Lower leg skin (tissue), 4 donors: ENCODE measurements at regions not wholly inside any gene's neighbourhood (a gene's known extent, or its start where the extent isn't known, plus 50 kb on each side); places are given as distances from the start of the nearest gene placed in this dataset.

Experiments used
- DNase-seq, 2 donors: peaks; one replicate each; pipeline ENCODE4 v3.0.0-alpha.2; 2019; ENCODE audit warnings: low spot score in 2 of 2
- H3K4me3 ChIP-seq: fragments of 200-600 bp; sonication (generic); 2 replicates; pipeline ENCODE4 v1.5.1; 2017; ENCODE audit warnings: mild to moderate bottlenecking, low read depth; ENCODE audit not compliant: poor library complexity, severe bottlenecking
- CTCF ChIP-seq, 3 donors: fragments of 450-650 bp; IDR thresholded peaks; one replicate each; pipeline ENCODE4 v1.5.1; 2016; ENCODE audit warnings: antibody characterized with exemption in 3 of 3, mild to moderate bottlenecking in 3 of 3, moderate library complexity in 2 of 3
- POLR2A ChIP-seq, 2 donors: fragments of 450-650 bp; IDR thresholded peaks; one replicate each; pipeline ENCODE4 v1.6.1; 2016 to 2017; ENCODE audit warnings: antibody characterized with exemption in 2 of 2, mild to moderate bottlenecking in 1 of 2, moderate library complexity in 1 of 2
- WGBS, 2 donors: methylation state at CpG; one replicate each; pipeline ENCODE4 v1.1.5; 2018; 5-methylcytosine and 5-hydroxymethylcytosine counted together
- intact Hi-C: fragments of 100-400 bp; cut with DNase I; formaldehyde crosslinking; loops from one replicate; pipeline ENCODE4 v1.15.0; 2023; ENCODE audit warnings: low total_unique reads

- no peak for DNase-seq
- intact Hi-C loops: no loop called here
Observed at GRCh38 chr20:6956574-6956973, 189.1 kb downstream of the BMP2 start.

GRCh38 chr20:6959900-6960312 lies 192.4 kb downstream of the BMP2 start:
- WGBS, 2 donors: 41 to 44% methylated on average over 3 of the region's 3 CpGs

More at GRCh38 chr20:6956574-6956973, 189.1 kb downstream of the BMP2 start:
- TF ChIP-seq CTCF (IDR thresholded peaks at IDR 0.05) (no peak), POLR2A (IDR thresholded peaks at IDR 0.05) (no peak)
- H3K4me3 ChIP-seq: no peak overlapping the region
- WGBS, 2 donors: 54 to 64% methylated on average over 5 of the region's 5 CpGs

GRCh38 chr20:6966721-6967120 lies 199.2 kb downstream of the BMP2 start:
- no peak overlapping the region for H3K4me3 ChIP-seq
- WGBS, 2 donors: 69 to 71% methylated on average over 1 of the region's 1 CpG
- no peak for DNase-seq
- TF ChIP-seq POLR2A (IDR thresholded peaks at IDR 0.05) (no peak), CTCF (IDR thresholded peaks at IDR 0.05) (no peak)
- intact Hi-C loops: no loop called here

More at GRCh38 chr20:6959900-6960312, 192.4 kb downstream of the BMP2 start:
- TF ChIP-seq CTCF (IDR thresholded peaks at IDR 0.05): no peak
- TF ChIP-seq POLR2A (IDR thresholded peaks at IDR 0.05): no peak
- intact Hi-C loops: no loop called here
- no peak for DNase-seq
- H3K4me3 ChIP-seq: no peak overlapping the region

GRCh38 chr20:6974838-6975237 lies 207.4 kb downstream of the BMP2 start:
- no peak overlapping the region for H3K4me3 ChIP-seq
- WGBS, 2 donors: 80 to 91% methylated on average over 1 of the region's 1 CpG
- no peak for TF ChIP-seq POLR2A (IDR thresholded peaks at IDR 0.05)
- no peak for TF ChIP-seq CTCF (IDR thresholded peaks at IDR 0.05)
- intact Hi-C loops: no loop called here
- no peak for DNase-seq

- no peak for DNase-seq
- intact Hi-C loops: no loop called here
- H3K4me3 ChIP-seq: no peak overlapping the region
- TF ChIP-seq POLR2A (IDR thresholded peaks at IDR 0.05): no peak
- TF ChIP-seq CTCF (IDR thresholded peaks at IDR 0.05): no peak
- 55 to 56% methylated on average over 1 of the region's 1 CpG for WGBS, 2 donors
Observed at GRCh38 chr20:6975311-6975710, 207.8 kb downstream of the BMP2 start.
